Endothelial cell (in vitro differentiated cells): ENCODE measurements at regions not wholly inside any gene's neighbourhood (a gene's known extent, or its start where the extent isn't known, plus 50 kb on each side); places are given as distances from the start of the nearest gene placed in this dataset.

Experiments
- DNase-seq: peaks from one replicate; pipeline ENCODE4 v3.0.0; 2021; ENCODE audit warnings: low spot score
- H3K27ac Mint-ChIP-seq: one replicate; pipeline ENCODE4 v1.8.0; 2021; ENCODE audit warnings: mixed read lengths, inconsistent platforms; ENCODE audit not compliant: unreplicated experiment
- H3K27me3 Mint-ChIP-seq: one replicate; pipeline ENCODE4 v1.8.0; 2021; ENCODE audit warnings: mild to moderate bottlenecking, moderate library complexity, mixed read lengths, inconsistent platforms; ENCODE audit not compliant: unreplicated experiment
- H3K36me3 Mint-ChIP-seq: one replicate; pipeline ENCODE4 v1.8.0; 2021; ENCODE audit warnings: mild to moderate bottlenecking, low read depth, mixed read lengths, inconsistent platforms; ENCODE audit not compliant: unreplicated experiment
- H3K4me1 Mint-ChIP-seq: one replicate; pipeline ENCODE4 v1.8.0; 2021; ENCODE audit warnings: mild to moderate bottlenecking, mixed read lengths, inconsistent platforms; ENCODE audit not compliant: unreplicated experiment
- H3K4me3 Mint-ChIP-seq: one replicate; pipeline ENCODE4 v1.8.0; 2021; ENCODE audit warnings: mild to moderate bottlenecking, mixed read lengths, inconsistent platforms; ENCODE audit not compliant: unreplicated experiment
- H3K9me3 Mint-ChIP-seq: one replicate; pipeline ENCODE4 v1.8.0; 2021; ENCODE audit warnings: mixed read lengths, inconsistent platforms; ENCODE audit not compliant: unreplicated experiment
- CTCF ChIP-seq: fragments of 200-600 bp; sonication (generic); IDR thresholded peaks from one replicate; pipeline ENCODE4 v1.5.0; 2021; ENCODE audit warnings: antibody characterized with exemption; ENCODE audit not compliant: unreplicated experiment

DNA sequence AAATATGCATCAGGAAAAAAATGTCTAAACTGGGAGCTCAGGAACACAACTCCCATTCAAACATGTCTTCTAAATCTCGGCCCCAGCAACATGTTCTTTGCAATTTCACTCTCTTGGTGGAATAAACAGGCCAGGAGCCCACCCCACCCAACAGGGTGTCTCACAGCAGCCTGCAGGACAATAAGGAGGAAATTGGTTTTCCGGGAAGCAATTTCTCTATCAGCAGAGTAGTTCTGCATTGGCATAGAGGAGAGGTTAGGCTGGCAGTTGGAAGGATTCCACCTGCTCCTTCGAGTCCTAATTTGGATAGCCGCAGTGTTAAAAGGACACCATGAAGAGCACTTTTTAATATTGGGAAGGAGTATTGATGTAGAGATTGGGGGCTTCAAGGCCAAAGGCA, 55.9 kb upstream of the BARX2 start:
- no peak for DNase-seq
- H3K9me3 Mint-ChIP-seq: no peaks in the 10 kb centered on the region
- H3K4me1 Mint-ChIP-seq: peaks cover 83% of the 10 kb centered on the region
- peaks cover 5% of the 10 kb centered on the region for H3K27me3 Mint-ChIP-seq
- no peak overlapping the region for H3K27ac Mint-ChIP-seq
- no peak for TF ChIP-seq CTCF
- H3K4me3 Mint-ChIP-seq: no peak overlapping the region
- H3K36me3 Mint-ChIP-seq: no peaks in the 10 kb centered on the region

DNA sequence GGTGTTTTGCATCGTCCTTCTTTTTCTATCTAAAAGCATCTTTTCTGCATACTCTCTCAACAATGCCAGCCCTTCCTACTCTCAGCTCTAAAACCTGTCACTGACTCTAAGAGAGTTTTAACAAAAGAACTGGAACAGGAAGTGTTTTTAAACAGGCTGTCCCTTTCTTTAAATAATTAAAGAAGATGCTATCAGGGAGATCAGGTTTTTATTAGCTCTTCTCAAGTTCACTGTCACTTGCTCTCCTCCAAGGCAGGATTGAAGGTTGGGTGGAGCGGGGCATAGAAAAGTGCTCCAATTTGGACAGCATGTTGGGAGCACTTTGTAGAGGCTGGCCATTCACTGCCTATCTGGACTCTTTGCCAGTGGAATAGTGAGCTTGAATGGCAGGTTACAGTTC, 56.4 kb upstream of the BARX2 start:
- Mint-ChIP-seq H3K36me3 (no peaks in the 10 kb centered on the region), H3K27ac (no peak overlapping the region), H3K27me3 (peaks cover 5% of the 10 kb centered on the region), H3K9me3 (no peaks in the 10 kb centered on the region), H3K4me1 (peaks cover 79% of the 10 kb centered on the region), H3K4me3 (no peak overlapping the region)
- no peak for DNase-seq
- TF ChIP-seq CTCF: no peak

- Mint-ChIP-seq H3K27me3 (peaks cover 5% of the 10 kb centered on the region), H3K36me3 (no peaks in the 10 kb centered on the region), H3K4me3 (no peak overlapping the region), H3K4me1 (peaks cover 67% of the 10 kb centered on the region), H3K27ac (peak overlapping the region; percentile 12), H3K9me3 (no peaks in the 10 kb centered on the region)
- no peak for TF ChIP-seq CTCF
- no peak for DNase-seq
Observed at GRCh38 chr11:129317571-129317970, 58.1 kb upstream of the BARX2 start.

GRCh38 chr11:129316781-129317180, 58.9 kb upstream of the BARX2 start:
- peaks cover 66% of the 10 kb centered on the region for H3K4me1 Mint-ChIP-seq
- no peaks in the 10 kb centered on the region for H3K9me3 Mint-ChIP-seq
- H3K36me3 Mint-ChIP-seq: no peaks in the 10 kb centered on the region
- no peak overlapping the region for H3K4me3 Mint-ChIP-seq
- no peak for TF ChIP-seq CTCF
- no peak overlapping the region for H3K27ac Mint-ChIP-seq
- no peak for DNase-seq
- H3K27me3 Mint-ChIP-seq: peaks cover 5% of the 10 kb centered on the region

GRCh38 chr11:129315781-129316579, 59.7 kb upstream of the BARX2 start:
- peaks cover 61% of the 10 kb centered on the region for H3K4me1 Mint-ChIP-seq
- H3K4me3 Mint-ChIP-seq: no peak overlapping the region
- H3K9me3 Mint-ChIP-seq: no peaks in the 10 kb centered on the region
- H3K27ac Mint-ChIP-seq: peak overlapping the region; percentile 48
- DNase-seq: no peak
- no peaks in the 10 kb centered on the region for H3K36me3 Mint-ChIP-seq
- no peak for TF ChIP-seq CTCF
- peaks cover 5% of the 10 kb centered on the region for H3K27me3 Mint-ChIP-seq
